DMS79 (cell line): ENCODE measurements at regions not wholly inside any gene's neighbourhood (a gene's known extent, or its start where the extent isn't known, plus 50 kb on each side); places are given as distances from the start of the nearest gene placed in this dataset.
"Not testable (repeated sequence)": the region's sequence is repeated elsewhere in the genome, so short reads cannot be mapped to it uniquely, and the experiment has no call there.

Experiments used
- DNase-seq: peaks from one replicate; lab custom pipeline; 2025; lab: John Stamatoyannopoulos, UW

GRCh38 chr3:75242012-75242735 is 422.0 kb upstream of the FRG2C start:
- DNase-seq, result no peak

DNA sequence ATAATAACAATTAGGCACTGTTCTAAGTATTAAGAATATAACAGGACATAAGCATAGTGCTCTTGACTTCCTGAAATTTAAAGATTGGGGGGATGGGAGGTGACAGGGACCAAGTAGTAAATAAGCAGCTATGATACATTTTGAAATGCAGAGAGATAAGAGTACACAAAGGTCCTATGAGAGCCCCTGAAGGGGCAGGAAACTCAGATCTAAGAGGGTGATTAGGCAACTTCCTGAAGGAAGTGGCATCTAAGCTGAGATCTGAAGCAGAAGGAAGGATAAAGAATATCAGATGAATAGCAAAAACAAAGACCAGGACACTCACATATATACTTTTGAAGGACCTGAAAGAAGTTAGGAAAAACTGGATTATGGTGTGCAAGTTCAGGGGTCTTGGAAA is 415.2 kb upstream of the FRG2C start:
- no peak for DNase-seq

DNA sequence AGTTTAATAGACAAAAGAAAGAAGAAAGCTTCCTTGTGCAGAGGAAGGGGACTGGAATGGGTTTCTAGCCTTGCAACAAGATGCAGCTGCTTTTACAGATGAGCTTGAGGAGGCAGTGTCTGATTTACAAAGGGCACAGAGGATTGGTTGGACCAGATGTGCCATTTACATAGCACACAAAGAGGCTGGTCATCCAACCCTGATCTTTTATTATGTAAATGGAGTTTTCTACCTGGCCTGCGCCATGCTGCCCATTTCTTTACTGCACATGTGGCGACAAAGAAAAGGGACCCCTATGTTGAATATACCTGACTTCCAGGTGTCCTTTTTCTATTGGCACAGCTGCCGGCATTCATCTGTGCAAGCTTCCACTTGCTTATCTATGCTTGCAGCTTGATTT is 409.4 kb upstream of the FRG2C start:
- DNase-seq, result no peak

DNA sequence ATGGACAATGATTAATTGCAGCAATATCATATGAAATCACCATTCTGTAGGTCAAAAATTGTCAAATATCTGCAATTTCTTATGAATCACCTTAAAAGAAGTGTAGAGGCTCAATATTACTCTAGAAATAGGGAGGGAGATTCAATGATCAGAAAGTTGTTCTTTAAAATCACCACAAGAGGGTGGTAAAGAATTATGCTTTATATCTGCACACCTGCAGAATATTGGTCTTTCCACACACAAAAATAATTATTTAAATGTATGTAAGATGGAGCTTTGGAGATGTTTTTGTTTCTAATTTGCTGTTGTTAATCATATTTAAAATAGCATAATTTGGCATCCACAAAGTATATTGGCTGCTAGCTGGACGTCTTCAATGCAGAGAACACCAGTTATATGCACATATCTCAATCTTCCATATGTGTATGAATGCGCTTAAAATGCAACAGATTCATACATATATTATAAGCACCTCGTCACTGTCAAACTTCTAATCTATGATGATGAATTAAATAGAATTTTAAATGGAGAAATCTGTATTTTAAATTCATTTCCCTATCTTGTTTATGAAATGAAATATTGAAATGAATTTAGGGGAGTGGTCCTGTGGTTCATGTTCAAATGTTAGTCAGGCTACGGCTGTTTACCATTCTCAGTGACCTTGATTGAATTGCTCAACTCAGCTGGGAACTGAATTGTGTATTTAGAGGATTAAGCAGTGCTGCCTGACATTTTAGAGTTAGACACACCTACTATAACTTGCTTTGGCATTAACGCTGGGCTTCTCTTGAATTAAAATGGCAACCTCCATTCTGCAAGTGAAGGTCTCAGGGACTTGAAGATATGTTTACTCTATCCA is 405.1 kb upstream of the FRG2C start:
- not testable (repeated sequence) for DNase-seq

- DNase-seq, result not testable (repeated sequence)
Observed at GRCh38 chr3:75260975-75261374, 403.2 kb upstream of the FRG2C start.

- no peak for DNase-seq
Observed at GRCh38 chr3:75262661-75263060, 401.5 kb upstream of the FRG2C start.

DNA sequence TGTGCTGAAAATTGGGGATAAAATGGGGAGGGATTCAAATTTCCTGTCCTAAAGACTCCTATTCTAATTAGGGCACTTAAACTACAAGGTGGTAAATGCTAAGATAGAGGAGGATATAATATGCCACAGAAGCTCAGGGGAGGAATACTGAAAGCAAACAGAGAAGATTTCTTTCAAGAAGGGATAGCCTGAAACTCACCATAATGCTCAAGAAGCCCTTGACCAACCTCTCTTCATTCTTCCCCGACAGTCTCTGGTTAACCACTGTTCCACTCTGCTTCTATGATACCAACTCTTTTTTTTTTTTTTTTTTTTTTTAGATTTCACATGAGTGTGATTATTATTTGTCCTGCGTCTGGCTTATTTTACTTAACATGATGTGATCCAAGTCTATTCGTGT is 398.2 kb upstream of the FRG2C start:
- no peak for DNase-seq

- not testable (repeated sequence) for DNase-seq
Observed at GRCh38 chr3:75268576-75268975, 395.6 kb upstream of the FRG2C start.

DNA sequence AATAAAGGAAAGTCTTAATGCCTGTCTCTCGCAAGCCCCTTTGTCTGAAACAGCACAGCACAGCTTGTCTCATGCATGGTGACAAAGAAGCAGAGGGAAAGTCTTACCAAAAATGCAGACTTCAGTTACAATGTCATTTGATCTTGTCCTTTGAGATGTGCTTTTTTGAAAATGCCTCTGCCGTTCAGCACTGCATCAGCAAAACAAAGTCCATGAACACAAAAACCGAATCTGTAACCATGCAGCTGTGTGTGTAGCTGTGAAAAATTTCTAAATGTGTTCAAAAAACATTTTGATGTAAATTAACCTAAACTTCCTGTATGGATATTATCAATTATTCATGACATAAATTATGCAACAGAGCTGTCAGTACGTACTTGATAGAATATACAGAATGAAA is 391.9 kb upstream of the FRG2C start:
- DNase-seq, result not testable (repeated sequence)

DNA sequence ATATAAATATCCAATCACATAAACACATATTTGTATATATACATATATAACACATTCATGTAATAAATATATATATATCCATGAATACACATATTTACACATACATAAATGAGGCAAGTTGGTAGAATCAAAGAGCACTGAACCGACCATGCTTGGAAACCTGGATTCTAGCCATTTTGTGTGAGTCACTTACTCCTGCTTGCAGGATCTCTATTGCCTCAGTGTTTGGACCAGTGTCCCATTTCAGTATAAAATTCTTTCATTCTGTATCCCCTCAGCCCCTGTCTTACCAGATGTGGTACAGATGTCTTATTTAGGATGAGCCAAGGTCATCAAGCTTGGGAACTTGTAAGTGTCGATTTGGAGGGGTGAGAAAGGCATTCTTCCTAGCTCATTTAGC is 391.4 kb upstream of the FRG2C start:
- no peak for DNase-seq

GRCh38 chr3:75285531-75286148 is 378.5 kb upstream of the FRG2C start:
- not testable (repeated sequence) for DNase-seq

DNA sequence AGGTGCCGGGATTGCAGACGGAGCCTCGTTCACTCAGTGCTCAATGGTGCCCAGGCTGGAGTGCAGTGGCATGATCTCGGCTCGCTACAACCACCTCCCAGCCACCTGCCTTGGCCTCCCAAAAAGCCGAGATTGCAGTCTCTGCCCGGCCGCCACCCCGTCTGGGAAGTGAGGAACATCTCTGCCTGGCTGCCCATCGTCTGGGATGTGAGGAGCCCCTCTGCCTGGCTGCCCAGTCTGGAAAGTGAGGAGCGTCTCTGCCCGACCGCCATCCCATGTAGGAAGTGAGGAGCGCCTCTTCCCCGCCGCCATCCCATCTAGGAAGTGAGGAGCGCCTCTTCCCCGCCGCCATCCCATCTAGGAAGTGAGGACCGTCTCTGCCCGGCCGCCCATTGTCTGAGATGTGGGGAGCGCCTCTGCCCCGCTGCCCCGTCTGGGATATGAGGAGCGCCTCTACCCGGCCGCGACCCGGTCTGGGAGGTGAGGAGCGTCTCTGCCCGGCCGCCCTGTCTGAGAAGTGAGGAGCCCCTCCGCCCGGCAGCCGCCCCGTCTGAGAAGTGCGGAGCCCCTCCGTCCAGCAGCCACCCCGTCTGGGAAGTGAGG is 375.1 kb upstream of the FRG2C start:
- DNase-seq, result not testable (repeated sequence)

GRCh38 chr3:75294124-75294523 is 370.0 kb upstream of the FRG2C start:
- DNase-seq, result no peak

DNA sequence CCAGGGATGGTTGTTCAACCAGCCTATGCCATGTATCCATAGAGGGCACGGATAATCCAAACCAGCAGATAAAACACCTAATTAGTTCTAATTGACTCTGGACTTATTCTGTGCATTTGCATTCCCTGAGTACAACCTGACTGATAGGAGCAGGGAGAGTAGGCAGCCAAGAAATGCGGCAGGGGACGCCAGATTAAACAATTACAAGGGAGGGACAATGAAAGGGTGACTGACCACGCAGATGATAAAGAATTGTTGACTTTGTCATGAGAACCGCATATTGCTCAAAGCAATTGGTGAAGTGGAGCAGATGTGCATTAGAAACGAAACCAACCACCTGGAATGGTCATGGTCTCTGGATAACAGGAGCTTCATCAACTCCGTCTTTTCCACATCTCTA is 369.1 kb upstream of the FRG2C start:
- no peak for DNase-seq

DNA sequence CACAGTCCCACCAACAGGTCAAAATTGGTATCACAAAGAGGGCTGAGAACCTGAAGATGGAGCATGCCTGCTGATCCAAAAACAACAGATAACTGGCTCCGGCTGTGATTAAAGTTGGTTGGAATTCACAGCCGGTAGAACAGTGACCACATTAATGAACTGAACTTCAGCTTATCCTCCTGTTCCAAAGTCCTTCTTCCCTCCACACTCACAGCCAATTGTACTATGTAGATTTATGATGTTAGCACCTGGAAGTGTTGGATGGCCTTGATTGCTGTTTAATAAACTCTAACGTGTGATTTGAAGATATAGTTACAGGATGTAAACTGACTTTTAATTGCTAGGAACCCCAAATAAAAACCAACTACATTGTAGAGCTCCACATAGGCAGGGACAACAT is 367.3 kb upstream of the FRG2C start:
- DNase-seq, result no peak

- DNase-seq, result no peak
Observed at GRCh38 chr3:75300606-75301005, 363.5 kb upstream of the FRG2C start.

DNA sequence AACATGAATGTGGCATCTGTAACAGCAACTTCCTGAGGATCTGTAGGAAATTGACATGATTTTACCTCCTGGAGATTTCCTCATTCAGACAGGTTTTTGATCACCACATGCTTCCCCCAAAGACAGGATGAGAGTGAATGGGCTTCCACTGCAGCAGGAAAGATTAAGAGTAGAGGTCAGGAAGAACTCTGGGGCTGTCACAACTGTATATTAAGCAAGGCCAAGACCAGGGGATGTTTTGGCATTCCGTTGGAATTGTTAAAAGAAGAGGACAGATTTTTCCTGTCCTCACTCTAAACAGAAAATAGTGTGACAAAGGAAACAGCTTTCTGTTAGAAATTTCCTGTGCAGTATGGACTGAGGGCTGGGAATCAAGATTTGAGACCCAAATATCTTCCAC is 363.1 kb upstream of the FRG2C start:
- DNase-seq, result not testable (repeated sequence)

DNA sequence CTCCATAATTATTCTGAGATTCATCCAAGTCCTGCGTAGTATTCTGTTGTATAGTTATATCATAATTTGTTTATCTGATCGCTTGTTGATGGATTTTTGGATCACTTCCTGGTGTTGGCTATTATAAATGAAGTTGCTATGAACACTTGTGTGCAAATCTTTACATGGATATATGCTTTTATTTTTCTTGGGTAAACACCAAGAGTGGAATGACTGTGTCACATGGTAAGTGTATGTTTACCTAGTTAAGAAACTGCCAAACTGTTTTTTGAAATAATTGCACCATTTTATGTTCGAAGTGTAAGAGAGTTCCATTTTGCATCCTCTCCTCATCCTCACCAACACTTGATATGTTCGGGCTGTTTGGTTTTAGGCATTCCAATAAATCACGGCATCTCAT is 360.4 kb upstream of the FRG2C start:
- no peak for DNase-seq

DNA sequence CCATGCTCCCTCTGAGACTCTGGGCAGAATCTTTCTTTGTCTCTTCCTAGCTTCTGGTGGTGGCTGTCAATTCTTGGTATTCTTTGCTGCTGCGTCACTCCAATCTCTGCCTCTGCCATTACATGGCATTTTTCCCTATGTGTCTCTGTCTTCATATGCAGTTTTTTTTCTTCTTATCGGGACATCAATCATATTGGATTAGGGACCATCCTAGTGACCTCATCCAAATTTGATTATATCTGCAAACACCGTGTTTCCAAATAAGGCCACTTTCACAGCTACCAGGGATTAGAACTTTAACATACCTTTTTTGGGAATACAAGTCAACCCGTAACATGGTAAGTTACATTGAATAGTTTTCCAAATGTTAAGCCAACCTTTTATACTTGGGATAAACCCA is 358.2 kb upstream of the FRG2C start:
- no peak for DNase-seq

- DNase-seq, result not testable (repeated sequence)
Observed at GRCh38 chr3:75311306-75311705, 352.8 kb upstream of the FRG2C start.

GRCh38 chr3:75312469-75312868 is 351.7 kb upstream of the FRG2C start:
- DNase-seq, result not testable (repeated sequence)

DNA sequence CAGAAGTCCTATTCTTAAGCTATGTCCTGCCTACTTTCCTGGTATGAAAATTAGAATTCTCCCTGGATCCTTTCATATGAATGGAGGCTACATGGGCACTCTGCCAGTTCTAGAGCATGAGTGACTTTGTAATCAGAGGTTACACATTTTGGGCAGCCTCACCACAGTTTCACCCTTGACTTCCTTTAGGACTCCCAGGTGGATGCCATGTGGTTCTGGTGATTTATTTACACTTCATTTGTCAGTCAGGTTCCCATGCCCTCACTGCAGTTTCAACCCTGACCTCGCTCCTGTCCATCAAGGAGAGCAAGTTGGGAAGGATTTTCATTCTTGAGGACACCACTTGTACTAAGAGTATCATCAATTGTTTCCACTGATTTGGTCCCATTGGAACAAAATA is 344.4 kb upstream of the FRG2C start:
- not testable (repeated sequence) for DNase-seq

DNA sequence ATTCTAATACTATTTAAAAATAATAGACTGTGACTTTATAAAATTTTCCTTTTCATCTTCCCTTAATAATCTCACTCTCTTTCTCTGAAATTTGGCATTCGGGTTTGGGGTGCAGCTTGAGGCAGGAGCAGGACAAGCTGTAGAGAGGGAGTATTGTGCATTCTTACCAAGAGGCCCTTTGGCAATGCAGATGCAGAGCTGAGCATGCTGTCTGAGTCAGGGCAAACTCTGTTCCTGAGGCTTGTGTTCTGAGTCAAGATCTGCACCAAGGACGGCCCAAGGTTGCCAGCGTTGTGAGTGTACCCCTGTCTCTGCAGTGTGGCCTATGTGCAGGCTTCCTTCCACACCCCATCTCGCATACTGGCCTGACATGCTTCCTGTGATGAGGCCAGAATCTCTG is 343.8 kb upstream of the FRG2C start:
- DNase-seq, result no peak
